ENCODE measurements at regions not wholly inside any gene's neighbourhood (a gene's known extent, or its start where the extent isn't known, plus 50 kb on each side); places are given as distances from the start of the nearest gene placed in this dataset.

DNA sequence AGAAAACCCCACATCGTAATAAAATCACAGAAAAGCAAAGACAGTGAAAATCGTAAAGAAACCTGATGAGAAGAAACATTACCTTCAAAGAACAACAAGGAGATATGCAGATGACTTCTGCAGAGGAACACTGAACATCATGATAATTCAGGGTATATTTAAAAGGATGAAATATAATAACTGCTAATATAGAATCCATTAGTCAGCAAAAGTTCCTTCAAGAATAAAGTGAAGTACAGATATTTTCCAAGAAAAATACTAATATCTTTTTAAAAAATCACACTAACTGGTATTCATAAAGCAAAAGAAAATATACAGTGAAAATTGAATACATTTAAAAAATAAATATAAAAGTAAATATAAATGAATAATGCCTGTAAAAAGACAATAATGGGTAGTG is 176.3 kb upstream of the VEGFC start:
- FAIRE-seq, result no peak
- no peak for DNase-seq (ENCODE audit: insufficient read length, low spot score)

DNA sequence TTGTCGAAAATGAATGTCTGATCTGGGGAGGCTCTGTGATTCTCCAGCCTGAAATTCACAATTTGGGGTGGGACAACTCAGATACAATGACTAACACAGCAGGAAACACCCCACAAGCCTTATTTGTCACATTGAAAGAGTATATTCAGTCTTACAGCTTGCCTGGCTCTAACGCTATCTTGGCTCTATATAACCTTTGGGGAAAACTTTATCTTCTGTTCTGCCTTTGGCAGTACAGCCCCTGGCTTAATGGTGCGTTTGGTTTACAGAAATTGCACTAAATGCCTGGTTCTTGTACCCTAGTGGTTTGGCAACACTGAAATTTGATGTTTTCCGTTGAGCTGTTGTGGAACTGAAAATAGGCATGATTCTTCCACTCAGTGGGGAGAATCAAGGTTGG is 178.1 kb upstream of the VEGFC start:
- no peak for FAIRE-seq
- DNase-seq (ENCODE audit: insufficient read length, low spot score), result no peak

DNA sequence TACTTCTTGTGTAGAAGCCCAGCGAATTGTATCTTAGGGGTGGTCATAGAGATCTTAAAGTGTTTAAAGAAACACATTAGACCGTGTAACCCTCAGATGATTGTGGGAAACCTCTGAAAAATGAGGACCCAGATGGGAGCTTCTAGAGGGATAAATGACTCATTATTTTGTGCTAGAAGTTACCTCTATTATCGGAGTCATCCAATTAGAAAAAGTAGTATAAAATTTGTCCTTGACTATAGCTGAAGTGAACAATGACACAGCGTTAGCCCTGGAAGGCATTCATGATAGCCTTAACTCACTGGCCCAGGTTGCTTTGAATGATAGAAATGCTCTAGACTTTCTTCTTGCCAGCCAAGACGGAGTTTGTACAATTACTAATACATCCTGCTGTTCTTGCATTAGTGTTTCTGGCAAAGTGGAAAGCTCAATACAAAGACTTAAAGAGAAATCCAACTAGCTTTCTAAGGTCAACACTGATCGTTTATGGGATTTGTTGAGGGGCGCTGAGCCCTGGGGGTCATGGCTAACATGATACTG is 178.9 kb upstream of the VEGFC start:
- no peak for FAIRE-seq
- DNase-seq (ENCODE audit: insufficient read length, low spot score), result no peak

DNA sequence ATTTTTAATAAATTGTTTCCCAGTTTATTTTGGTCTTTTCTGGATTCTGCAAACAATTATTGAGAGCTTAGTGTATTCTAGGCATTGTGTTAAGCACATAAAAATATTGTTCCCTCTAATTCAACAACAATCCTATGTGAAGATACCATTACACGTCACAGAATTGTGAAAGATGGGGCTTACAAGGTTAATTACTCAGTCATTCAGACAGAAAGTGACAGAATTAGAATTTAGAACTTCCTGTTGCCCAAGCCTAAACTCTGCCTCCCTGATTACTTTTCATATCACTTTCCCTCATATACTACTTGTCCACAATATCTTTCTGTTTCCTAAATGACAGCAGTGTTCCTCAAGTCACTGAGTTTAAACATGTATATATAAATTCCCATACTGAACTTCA is 186.7 kb upstream of the VEGFC start:
- FAIRE-seq (no peak), DNase-seq (ENCODE audit: insufficient read length, low spot score) (no peak)

DNA sequence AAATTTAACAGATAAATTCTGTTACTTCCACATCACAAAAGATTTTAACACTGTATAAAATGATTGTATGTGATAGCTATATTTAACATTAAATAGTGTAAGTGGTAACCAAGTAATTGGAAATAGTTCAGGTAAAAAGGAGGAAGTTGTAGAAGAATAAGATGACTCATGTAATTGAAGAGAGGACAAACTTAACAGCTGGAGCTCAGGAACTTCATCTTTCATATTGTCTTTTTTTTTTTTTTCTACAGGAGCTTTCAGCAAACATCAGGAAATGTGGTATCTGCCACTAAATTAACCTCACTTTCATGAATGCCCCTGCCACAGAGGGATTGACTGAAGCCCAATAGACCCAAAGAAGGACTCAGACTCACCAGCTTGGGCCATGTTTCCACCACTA is 188.4 kb upstream of the VEGFC start:
- FAIRE-seq, result no peak
- no peak for DNase-seq (ENCODE audit: insufficient read length, low spot score)

DNA sequence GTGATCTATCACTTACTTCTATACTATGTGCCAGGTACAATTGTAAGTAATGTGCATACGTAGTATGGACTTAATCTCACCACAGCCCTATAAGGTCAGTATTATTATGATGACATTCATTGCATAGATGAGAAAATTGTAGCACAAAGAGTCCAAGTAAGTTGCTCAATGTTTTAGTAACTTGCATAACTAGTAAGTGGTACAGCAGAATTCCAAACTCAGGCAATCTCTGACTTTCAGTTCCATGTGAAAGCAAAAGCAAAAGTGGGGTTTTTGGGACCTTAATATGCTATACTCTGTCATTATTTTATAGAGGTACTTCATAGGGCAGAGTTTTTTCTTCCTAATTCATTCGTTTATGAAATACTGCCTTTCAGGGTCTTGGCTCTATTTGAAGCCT is 188.8 kb upstream of the VEGFC start:
- DNase-seq (ENCODE audit: insufficient read length, low spot score) (no peak), FAIRE-seq (no peak)

DNA sequence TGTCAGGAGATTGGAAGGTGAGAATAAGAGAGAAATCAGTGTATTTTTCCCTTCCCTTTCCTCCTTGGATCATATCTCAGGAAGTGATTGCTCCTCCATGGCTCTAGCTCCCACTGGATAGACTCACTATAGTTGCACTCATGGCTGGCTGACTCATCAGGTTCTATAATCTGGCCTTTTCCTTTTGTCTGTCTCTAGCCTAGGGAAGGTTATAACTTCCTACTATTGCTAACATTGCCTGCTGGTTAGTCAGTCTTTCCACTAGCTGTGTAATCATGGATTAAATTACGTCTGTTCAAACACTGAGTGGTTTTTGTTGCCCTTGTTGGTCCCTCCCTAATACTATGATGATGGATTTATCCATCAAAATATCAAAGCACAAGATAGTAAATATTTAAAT is 195.5 kb upstream of the VEGFC start:
- DNase-seq (ENCODE audit: insufficient read length, low spot score), result peak; percentile 63
- FAIRE-seq, result peak; percentile 92

DNA sequence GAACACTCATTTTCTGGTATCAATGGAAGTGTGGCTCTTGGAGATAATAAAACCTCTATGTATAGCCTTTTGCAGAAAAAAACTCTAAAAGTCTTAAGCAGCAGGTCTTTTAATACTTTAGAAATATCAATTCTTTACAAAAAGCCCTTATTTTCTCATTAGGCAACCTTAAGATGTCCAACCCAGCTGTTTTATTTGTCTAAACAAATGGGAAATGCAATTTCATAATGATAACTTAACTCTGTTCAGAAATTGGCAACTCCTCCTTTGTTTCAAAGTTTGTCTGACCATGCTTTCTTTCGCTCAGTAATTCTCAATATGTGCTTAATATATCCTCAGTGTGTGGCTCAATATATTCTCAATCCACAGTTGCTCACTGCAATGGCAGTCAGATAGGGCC is 196.5 kb upstream of the VEGFC start:
- DNase-seq (ENCODE audit: insufficient read length, low spot score) (no peak), FAIRE-seq (no peak)

DNA sequence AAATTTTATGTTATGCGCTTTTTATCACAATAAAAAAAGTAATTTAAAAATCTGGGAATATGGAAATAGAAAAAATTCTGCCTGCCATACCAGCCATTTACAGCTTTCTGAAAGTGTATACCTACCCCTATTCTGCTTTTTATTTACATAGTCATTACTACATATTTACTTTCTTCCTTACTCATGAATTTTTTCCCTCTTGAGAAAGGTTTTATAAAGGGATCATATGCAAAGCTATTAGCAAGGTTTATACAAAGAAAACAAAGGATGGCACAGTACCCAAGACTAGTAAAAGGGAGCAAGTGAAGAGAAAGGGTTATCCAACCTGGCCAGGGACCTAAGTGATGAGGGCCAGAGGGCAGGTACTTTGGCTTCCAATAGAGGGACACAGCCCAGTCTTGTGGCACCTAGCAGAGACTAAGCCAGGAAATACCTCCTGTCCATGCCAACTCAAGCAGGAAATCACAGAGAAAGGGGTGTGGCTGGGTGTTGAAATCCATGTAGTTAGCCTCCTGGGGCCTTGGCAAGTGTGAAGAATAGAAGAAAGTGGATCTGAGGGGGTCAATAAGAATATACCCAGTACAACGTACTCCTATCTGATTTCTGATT is 207.3 kb upstream of the VEGFC start:
- DNase-seq (ENCODE audit: insufficient read length, low spot score) (no peak), FAIRE-seq (no peak)

DNA sequence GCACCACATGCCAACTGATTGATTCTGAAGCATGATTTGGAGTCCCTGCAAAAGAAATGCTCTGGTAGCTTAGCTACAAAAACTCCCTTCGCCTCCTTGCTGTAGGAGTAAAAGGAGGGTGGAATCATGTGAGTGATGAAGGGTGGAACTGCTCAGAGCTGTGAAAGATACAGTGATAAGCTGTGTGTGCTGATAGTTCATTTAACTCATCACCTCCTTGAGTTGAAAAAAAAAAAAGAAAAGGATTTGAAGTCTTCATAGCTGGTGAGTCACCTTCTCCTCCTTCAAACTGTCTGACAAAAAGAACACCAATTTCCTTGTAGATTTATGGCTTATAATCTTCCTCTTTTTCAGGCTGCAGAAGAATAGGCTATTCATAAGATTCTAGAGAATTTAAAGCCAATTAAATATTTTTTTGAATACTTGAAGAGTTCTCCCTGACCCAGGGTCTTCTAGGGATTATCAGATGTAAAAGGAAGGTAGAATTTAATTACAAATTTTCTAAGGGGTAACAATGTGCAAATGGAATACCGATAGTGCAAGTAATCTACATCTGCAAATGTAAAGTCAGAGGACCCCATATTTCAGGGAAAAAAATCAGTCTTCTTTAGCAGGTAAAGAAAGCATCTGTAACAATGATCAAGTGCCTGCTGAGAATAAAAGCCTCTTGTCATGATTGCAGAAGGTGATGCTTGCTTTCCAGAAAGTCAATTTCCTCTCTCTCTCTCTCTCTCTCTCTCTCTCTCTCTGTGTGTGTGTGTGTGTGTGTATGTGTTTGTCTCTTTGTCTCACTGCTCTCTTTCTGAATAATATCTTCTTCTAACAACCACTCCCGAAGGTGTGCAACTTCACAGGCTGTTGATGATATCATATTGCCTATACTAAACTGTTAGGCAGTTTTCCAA is 208.8 kb upstream of the VEGFC start:
- peak; percentile 41 for DNase-seq (ENCODE audit: insufficient read length, low spot score)
- FAIRE-seq, result peak; percentile 40

DNA sequence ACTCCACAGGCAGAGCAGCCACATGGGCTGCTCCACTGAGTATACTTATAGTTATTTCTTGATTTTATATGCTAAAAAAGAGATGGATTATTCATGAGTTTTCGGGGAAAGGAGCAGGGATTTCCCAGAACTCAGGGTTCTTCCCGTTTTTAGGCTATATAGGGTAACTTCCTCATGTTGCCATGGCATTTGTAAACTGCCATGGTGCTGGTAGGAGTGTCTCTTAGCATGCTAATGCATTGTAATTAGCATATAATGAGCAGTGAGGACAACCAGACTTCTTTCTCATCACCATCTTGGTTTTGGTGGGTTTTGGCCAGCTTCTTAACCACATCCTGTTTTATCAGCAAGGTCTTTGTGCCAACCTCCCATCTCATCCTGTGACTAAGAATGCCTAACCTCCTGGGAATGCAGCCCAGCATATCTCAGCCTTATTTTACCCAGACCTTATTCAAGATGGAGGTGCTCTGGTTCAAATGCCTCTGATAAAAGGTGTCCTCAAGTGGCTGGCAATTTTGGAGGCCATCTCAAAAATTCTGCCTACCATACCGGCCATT is 213.0 kb upstream of the VEGFC start:
- FAIRE-seq (no peak), DNase-seq (ENCODE audit: insufficient read length, low spot score) (no peak)

DNA sequence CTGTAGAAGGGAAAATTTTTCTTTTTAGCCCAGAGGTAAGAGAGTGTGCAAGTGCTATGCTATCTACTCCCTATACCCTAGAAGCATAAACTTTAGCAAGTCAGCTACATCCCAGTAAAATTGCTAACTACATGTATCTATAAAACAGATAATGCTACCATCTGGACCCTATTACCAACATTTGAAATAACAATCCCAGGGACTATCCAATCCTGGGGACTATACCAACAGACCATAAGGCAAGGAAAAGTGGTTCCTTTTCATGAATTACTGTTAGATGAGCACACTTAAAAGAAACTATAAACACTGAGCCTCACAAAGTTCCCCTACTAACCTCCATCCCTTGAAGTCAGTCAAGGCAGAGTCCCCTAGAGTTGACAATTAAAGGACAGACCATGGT is 213.6 kb upstream of the VEGFC start:
- no peak for DNase-seq (ENCODE audit: insufficient read length, low spot score)
- FAIRE-seq, result no peak

DNA sequence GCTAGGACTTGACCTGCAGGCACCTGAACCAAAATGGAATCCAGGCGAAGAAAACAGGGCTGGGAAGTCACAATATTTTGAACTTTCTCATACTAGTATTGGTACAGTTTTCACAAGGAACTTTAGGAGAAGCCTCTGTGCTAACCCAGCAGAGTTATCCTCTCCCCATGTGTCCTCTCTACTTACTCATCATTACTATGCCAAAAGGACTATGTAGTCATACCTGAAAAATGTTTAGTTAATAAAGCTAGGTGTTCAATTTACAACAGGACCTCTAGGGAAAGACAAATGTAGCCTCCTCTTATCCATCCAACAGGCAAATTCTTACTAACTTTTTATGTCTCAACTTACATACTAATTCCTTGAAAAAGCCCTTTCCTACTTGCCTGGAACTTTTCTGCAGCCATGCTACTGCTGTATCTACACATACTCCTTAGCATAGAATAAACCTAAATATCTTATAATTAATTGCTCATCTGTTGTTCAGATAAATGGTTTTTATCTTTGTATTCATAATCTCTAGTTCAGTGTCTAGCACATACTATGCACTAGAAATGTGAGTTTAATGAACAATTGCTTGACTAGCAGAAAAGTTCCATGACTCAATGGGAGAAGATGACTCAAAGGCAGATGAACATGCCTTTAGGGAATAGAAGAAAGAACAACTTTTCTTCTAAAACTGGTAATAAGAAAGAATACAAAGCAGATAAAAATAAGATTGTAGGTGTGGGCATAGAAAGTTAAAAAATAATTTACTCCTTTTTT is 215.5 kb upstream of the VEGFC start:
- no peak for FAIRE-seq
- DNase-seq (ENCODE audit: insufficient read length, low spot score), result no peak

DNA sequence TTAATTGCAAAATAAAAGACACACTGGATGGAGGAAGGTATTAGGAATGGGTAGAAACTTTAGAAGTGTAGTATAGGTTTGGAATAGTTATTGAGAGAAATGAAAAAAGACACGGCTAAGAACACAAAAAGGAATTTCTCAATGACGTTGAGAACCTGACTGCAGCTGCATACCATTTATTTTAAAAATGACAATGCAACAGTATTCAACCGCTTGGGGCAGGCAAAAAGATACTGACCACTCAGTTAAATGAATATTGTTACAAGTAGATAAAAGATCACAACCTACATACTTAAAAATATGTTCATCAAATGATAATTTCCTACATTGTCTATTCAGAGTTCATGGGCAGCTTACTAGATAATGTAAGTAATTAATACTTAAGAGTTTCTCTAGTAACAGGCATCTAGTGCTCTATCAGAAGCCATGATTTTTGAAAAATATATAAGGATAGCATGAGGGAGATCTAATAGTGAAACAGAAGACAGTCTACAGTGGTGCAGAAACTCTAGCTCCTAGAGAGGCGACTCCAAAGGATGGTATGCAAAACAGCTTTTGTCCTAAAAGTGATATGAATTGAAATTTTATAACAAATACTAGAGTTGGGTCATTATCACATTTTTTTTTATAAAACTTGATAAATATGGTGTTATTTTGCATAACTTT is 216.2 kb upstream of the VEGFC start:
- DNase-seq (ENCODE audit: insufficient read length, low spot score), result no peak
- FAIRE-seq, result no peak

DNA sequence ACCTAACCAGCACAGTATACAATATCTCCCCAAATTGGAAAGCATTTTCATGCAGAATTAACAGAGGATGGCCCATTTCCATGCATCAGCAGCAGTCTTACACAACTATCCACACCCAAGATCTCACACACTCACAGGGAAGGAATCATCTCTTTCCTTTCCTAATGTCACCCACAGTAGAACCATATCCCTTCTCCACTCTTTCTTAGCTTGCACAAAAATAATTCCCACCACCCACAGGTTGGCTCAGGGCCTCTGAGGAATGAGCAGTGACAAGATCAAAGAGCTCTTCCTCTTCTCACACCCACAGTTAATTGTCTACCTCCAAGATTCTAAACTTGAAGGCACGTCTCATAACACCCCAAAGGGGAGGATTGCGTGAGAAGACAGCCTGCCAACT is 217.7 kb upstream of the VEGFC start:
- FAIRE-seq, result no peak
- DNase-seq (ENCODE audit: insufficient read length, low spot score), result no peak

DNA sequence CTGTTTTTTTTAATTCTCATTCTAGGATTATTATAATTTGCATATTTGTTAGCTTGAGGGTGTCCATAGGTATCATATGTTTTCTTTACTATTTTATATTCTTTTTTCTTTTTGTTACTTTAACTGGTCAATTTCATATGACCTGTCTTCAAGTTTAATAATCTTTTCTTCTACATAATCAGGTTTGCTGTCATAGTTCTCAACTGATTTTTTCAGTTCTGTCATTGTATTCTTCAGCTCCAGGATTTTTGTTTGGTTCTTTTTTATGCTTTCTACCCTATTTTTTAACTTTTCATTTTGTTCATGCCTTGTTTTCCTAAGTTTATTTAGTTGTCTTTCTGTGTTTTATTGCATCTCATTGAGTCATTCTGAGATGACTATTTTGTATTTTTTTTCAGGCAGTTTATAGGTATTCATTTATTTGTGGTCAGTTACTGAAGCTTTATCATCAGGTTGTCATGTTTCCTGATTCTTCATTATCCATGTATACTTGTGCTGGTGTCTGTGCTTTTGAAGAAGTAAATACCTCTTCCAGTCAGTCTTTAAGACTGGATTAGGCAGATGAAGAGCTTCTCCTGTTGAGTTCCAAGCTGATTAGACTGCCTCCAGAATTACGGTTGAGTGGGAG is 220.3 kb upstream of the VEGFC start:
- FAIRE-seq, result no peak
- no peak for DNase-seq (ENCODE audit: insufficient read length, low spot score)

DNA sequence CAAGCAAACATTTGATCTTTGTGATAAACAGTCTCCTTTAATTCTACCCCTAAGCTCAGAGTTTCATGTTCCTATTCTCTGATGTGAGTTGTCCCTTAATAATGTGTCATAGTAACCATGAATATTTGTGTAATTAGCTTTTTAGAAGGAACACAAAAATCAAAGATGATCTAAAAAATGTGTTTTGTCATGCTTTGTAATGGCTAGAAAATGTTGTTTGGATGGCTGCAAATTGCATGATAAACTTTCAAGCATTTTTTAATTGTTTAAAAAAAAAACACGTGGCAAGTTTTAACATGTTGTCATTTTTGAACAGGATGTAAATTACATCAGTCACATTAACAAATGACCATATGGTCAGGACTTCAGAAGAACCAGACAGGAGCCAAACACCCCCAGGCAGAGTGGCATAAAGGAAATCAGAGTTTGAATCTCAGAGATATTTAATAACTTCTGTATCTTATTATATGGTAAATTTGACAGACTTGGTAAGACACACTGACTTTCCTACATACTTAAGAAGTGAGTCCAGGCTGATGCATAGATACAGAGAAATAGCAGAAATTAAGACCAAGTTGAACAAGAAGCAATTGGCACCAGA is 223.9 kb upstream of the VEGFC start:
- no peak for FAIRE-seq
- peak; percentile 40 for DNase-seq (ENCODE audit: insufficient read length, low spot score)

DNA sequence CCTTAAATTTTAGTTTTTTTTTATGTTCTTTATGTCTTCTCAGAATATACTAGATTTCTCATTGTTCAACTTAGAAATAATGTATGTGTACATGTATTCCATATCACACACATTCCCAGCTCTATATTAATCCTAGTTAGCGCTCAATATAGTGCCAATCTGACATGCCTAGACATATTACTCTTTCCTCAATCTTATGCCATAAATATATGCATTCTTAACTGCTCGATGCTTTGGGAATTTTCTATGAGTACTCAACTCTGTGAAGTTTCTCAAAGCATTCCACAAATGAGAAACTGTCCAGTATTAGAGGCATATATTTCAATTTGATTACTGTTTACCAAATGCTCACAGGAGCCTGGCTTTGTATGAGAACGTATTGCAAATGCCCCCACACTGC is 231.2 kb upstream of the VEGFC start:
- FAIRE-seq, result no peak
- DNase-seq (ENCODE audit: insufficient read length, low spot score), result no peak

DNA sequence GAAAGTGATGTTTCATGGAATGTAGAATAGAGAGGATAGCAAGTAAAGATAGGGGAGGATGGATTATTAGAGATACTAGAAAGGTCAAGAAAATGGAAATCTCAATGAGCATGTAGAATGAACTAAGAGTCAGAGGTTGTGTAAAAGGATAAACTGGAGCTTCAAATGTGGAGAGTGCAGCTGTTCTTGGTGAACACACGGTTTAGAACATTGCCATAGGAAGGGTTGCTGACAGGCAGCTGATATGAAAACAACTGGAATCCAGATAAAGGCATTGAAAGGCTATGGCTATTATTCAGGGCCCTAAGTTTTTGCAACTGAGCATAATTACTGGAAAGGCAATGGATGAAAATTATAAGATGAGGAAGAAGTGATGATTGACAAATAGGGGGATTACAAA is 239.6 kb upstream of the VEGFC start:
- DNase-seq (ENCODE audit: insufficient read length, low spot score) (no peak), FAIRE-seq (peak; percentile 16)

DNA sequence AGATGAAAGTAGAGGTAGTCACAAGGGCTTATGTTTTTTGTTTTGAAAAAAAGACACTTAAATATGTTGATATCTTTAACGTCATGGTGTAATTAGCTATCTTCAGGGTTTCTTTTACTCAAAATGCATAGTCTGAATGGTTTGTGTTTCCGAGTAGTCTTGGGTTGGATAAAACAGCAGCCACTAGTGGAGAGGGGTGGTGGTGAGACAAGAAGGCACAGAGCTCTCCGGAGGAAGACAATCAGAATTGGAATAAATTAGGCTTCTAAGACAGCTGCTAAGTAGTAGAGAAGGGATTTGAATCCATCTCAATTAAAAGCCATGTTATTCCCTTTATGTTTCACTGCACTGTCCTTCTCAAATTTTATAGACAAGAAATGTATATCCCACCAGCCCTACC is 240.4 kb upstream of the VEGFC start:
- no peak for FAIRE-seq
- DNase-seq (ENCODE audit: insufficient read length, low spot score), result no peak

Measured in HTR-8/SVneo (cell line).